ENCODE measurements at regions not wholly inside any gene's neighbourhood (a gene's known extent, or its start where the extent isn't known, plus 50 kb on each side); places are given as distances from the start of the nearest gene placed in this dataset.

GRCh38 chr10:88196291-88196690, 332.9 kb downstream of the PTEN start:
- TF ChIP-seq POLR2A (IDR thresholded peaks at IDR 0.05; ENCODE audit: low read length) (no peak), GATA1 (IDR thresholded peaks at IDR 0.05; ENCODE audit: low read depth, low read length) (no peak)

All from erythroblast (primary cell).